K562 (cell line): ENCODE measurements at regions not wholly inside any gene's neighbourhood (a gene's known extent, or its start where the extent isn't known, plus 50 kb on each side); places are given as distances from the start of the nearest gene placed in this dataset.
"Not testable (repeated sequence)": the region's sequence is repeated elsewhere in the genome, so short reads cannot be mapped to it uniquely, and the experiment has no call there.

Experiments used
- ATAC-seq: fragments of 200-7000 bp; cut with Tn5 transposase; 3 replicates; pipeline ENCODE4 v1.9.1; 2020; ENCODE audit warnings: moderate library complexity
- BruUV-seq: library from RNA; stranded (reverse); fragments of 400-500 nt; replicated peaks from 2 replicates; lab custom pipeline; 2021; lab: Mats Ljungman, UMichigan
- CTCF ChIA-PET: fragments of 300-600 bp; formaldehyde crosslinking; extraction: SDS; loops from one replicate; lab custom pipeline; 2021; ENCODE audit warnings: low intra/inter-chr PET ratio; lab: Yijun Ruan, JAX
- POLR2A ChIA-PET: fragments of 300-600, 350-650 bp; sonication (Branson Sonifier 250); formaldehyde crosslinking; extraction: SDS; loops from one replicate; lab custom pipeline; 2021; ENCODE audit warnings: antibody characterized with exemption, inconsistent platforms; lab: Yijun Ruan, JAX
- DNase-seq, 4 experiments: peaks; one replicate each; pipeline versions ENCODE4 v3.0.0 to v3.0.0-alpha.2; 2011 to 2018; ENCODE audit warnings: low spot score in 3 of 4, mixed read lengths in 3 of 4; ENCODE audit errors: extremely low read depth in 1 of 4
- FAIRE-seq: peaks from 2 replicates; lab custom pipeline; 2011; peaks lifted over from hg19 to GRCh38; lab: Jason Lieb, UNC
- H2AFZ ChIP-seq: 2 replicates; pipeline ENCODE4 v1.6.0; 2011; ENCODE audit warnings: low read depth, low read length, control low read depth, inconsistent platforms
- H3K27ac ChIP-seq: fragments of 200-600 bp; 3 replicates; pipeline ENCODE4 v1.8.0; 2011; ENCODE audit warnings: low read depth, mild to moderate bottlenecking, control low read depth, inconsistent platforms, low read length, moderate library complexity, mixed read lengths; ENCODE audit errors: extremely low read depth
- H3K27me3 ChIP-seq, 2 experiments: fragments of 300-600 bp in 1 of 2; 2 replicates in 1 of 2; 3 replicates in 1 of 2; pipeline versions ENCODE4 v1.6.0 to v1.8.0; 2011; ENCODE audit warnings: inconsistent platforms in 2 of 2, low read length in 2 of 2, mild to moderate bottlenecking in 1 of 2, mixed read lengths in 1 of 2, moderate library complexity in 1 of 2; ENCODE audit not compliant: control insufficient read depth in 2 of 2, insufficient read depth in 2 of 2
- H3K36me3 ChIP-seq: fragments of 300-600 bp; 3 replicates; pipeline ENCODE4 v1.8.0; 2011; ENCODE audit warnings: mild to moderate bottlenecking, low read length, inconsistent platforms; ENCODE audit not compliant: control insufficient read depth, insufficient read depth
- H3K4me1 ChIP-seq, 2 experiments: fragments of 200-600 bp in 1 of 2; replicated peaks in 1 of 2; 2 replicates in 1 of 2; 3 replicates in 1 of 2; pipeline versions ENCODE4 v1.5.1 to v1.8.0; 2011; ENCODE audit warnings: inconsistent platforms in 2 of 2, low read length in 2 of 2, mild to moderate bottlenecking in 1 of 2, mixed read lengths in 1 of 2, moderate library complexity in 1 of 2; ENCODE audit not compliant: control insufficient read depth in 2 of 2, insufficient read depth in 2 of 2
- H3K4me2 ChIP-seq: 2 replicates; pipeline ENCODE4 v1.6.1; 2011; ENCODE audit warnings: low read length, control low read depth, inconsistent platforms, mixed read lengths; ENCODE audit not compliant: insufficient read depth
- H3K4me3 ChIP-seq: fragments of 200-600 bp; sonication (generic), shearing (Covaris generic); 2 replicates; pipeline ENCODE4 v1.5.1; 2016; ENCODE audit warnings: control low read depth, inconsistent platforms
- H3K79me2 ChIP-seq: fragments of 200-600 bp; 3 replicates; pipeline ENCODE4 v1.8.0; 2011; ENCODE audit warnings: low read length, inconsistent platforms; ENCODE audit not compliant: control insufficient read depth, insufficient read depth
- H3K9ac ChIP-seq, 2 experiments: 2 replicates each; pipeline versions ENCODE4 v1.6.0 to v1.6.1; 2011; ENCODE audit warnings: low read depth in 2 of 2, low read length in 2 of 2, control low read depth in 1 of 2, inconsistent platforms in 1 of 2, mild to moderate bottlenecking in 1 of 2, mixed read lengths in 1 of 2; ENCODE audit not compliant: insufficient read depth in 1 of 2
- H3K9me1 ChIP-seq: one replicate; pipeline ENCODE4 v1.6.0; 2011; ENCODE audit warnings: inconsistent platforms, mild to moderate bottlenecking, low read length, moderate library complexity; ENCODE audit not compliant: control insufficient read depth, insufficient read depth
- H3K9me3 ChIP-seq: replicated peaks from 2 replicates; pipeline ENCODE4 v1.5.1; 2011; ENCODE audit warnings: low read depth, low read length, inconsistent platforms; ENCODE audit not compliant: control insufficient read depth, insufficient read depth
- H4K20me1 ChIP-seq: replicated peaks from 2 replicates; pipeline ENCODE4 v1.6.1; 2011; ENCODE audit warnings: low read length, inconsistent platforms, mixed read lengths; ENCODE audit not compliant: control insufficient read depth, insufficient read depth
- ASH1L ChIP-seq: fragments of 450-650 bp; IDR thresholded peaks from 2 replicates; pipeline ENCODE4 v1.6.1; 2018; ENCODE audit warnings: borderline replicate concordance, mild to moderate bottlenecking, low read depth; ENCODE audit not compliant: partially characterized antibody
- ZNF57 ChIP-seq: fragments of 450-650 bp; formaldehyde crosslinking; IDR thresholded peaks from 2 replicates; pipeline ENCODE4 v1.4.0; 2020; ENCODE audit warnings: mild to moderate bottlenecking, moderate library complexity
- WGBS: fragments of 100-300 bp; shearing (Covaris generic); methylation state at CpG from one replicate; pipeline ENCODE4 v1.1.6; 2016; ENCODE audit warnings: low coverage, mixed read lengths; ENCODE audit not compliant: insufficient coverage; ENCODE audit errors: missing lambda C conversion rate; 5-methylcytosine and 5-hydroxymethylcytosine counted together
- in situ Hi-C: fragments of 300-500 bp; cut with MboI; formaldehyde crosslinking; loops from 4 replicates; pipeline ENCODE4 v1.15.0; 2018; ENCODE audit warnings: inconsistent platforms, mixed read lengths
- intact Hi-C: fragments of 100-400 bp; cut with micrococcal nuclease; formaldehyde crosslinking; loops from 2 replicates; pipeline ENCODE4 v1.14.2; 2022

DNA sequence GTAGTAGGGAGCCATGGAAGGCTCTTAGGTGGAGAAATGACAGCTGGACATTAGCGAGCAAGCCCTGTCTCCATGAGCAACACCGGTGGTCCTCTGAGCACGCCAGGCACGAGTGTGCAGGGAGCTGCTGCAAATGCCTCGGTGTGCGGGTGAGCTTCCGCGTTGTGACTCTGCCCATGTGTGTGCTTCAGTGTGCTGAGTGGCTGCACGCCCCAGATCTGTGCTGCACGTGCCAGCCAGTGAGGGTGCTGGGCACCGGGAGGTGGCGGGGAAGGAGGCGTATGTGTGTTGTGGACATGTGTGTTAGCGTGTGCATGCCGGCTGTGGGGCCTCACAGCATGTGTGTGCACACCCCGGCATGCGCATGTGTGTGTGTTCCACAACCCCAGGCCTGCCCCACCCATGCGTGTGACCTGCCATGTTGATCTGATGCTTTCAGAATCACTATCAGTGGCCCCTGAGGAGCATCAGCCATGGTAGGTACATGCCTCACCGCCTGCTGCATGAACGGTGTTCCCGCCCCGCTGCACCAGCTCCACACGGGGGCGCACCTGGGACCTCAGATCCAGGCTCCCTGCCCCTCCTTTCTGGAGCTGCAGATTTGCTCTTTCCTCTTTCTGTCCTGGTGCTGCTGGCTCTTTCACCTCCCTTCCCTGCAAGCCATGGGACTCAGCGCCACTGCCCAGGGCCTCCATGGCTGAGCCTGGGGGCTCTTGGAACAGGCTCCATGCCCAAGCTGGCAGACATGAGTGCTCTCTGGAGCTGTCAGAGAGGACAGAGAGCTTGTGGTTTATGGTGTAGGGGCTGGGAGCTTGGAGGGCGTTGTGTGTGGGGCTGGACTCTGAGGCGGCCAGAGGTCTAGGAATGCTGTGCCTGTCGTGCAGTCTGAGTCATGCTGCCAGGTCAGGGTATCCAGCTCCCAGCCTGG is 169.4 kb downstream of the TBC1D2B start (continued):
- TF ChIP-seq ASH1L: no peak
- TF ChIP-seq ZNF57 (CRISPR knock-in tag): no peak

DNA sequence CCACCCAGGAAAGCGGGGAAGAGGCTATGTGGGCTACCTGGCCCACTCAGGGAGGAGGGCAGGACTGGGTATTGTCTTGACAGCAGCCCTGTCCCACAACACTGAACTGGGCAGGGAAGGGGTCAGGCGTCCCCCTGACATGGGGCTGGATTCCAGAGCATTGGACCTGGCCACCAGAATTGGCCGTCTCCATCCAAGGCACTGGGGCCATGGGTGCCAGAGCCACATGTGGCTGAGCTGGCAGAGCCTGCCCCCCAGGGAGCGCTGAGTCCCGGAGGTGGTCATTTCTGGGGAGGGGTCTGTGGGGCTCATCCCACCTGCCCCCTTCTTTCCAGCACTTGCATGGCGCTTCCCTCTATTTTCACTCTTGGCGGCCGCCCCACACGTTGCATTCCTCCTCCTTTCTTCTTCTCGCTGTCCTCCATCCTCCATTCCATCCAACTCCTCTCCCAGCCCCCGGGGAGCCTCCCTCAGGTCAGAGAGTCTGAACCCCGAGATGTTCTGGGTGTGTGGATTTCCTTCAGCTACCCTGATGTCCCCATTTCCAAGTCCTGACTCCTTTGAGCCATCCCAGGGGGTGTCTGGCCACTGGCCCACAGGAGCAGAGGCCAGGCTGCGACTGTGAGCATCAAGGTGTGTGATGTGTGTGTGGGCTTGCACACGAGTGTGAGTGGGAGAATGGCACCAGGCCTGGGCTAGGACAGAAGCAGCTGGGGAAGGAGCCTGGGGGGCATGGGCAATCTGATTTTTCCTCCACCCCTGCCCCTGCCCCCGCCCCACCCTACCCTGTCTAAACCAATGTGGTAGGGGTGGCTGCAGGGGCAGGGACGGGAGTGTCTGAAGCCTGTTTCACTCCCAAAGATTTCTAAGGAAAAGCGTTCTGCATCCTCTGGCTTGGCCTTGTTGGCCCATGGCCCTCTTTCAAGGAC is 171.2 kb downstream of the TBC1D2B start:
- CTCF ChIA-PET, H3K4me2 ChIP-seq, H3K9me3 ChIP-seq, ATAC-seq, in situ Hi-C loops, H3K36me3 ChIP-seq, BruUV-seq, H4K20me1 ChIP-seq, H3K4me3 ChIP-seq, H2AFZ ChIP-seq, DNase-seq, H3K9me1 ChIP-seq, H3K27ac ChIP-seq, POLR2A ChIA-PET, intact Hi-C loops, FAIRE-seq, H3K79me2 ChIP-seq, H3K9ac ChIP-seq: not testable (repeated sequence)
- WGBS: 0% methylated on average over 11 of the region's 17 CpGs
- H3K4me1 ChIP-seq: peaks cover 2 to 22% of the 10 kb centered on the region in 2 experiments; a peak in 3 of 5 replicates
- peaks cover 0 to 11% of the 10 kb centered on the region in 2 experiments; a peak in 3 of 5 replicates for H3K27me3 ChIP-seq
